Neutrophil (primary cell): ENCODE measurements at regions not wholly inside any gene's neighbourhood (a gene's known extent, or its start where the extent isn't known, plus 50 kb on each side); places are given as distances from the start of the nearest gene placed in this dataset.
"Not testable (repeated sequence)": the region's sequence is repeated elsewhere in the genome, so short reads cannot be mapped to it uniquely, and the experiment has no call there.

Experiments used
- H3K27ac ChIP-seq: fragments of 200-600 bp; sonication (generic); 2 replicates; pipeline ENCODE4 v1.5.1; 2016; ENCODE audit warnings: mild to moderate bottlenecking, moderate library complexity
- H3K27me3 ChIP-seq: fragments of 200-600 bp; sonication (generic); 2 replicates; pipeline ENCODE4 v1.6.0; 2016; ENCODE audit warnings: mild to moderate bottlenecking
- H3K36me3 ChIP-seq: fragments of 200-600 bp; sonication (generic); 2 replicates; pipeline ENCODE4 v1.5.1; 2017
- H3K4me1 ChIP-seq, 2 experiments: fragments of 200-600 bp in 1 of 2; sonication (generic) in 1 of 2; 1 replicate in 1 of 2; 2 replicates in 1 of 2; pipeline versions ENCODE4 v1.5.1 to v1.6.1; 2013 to 2016; ENCODE audit warnings: low read depth in 1 of 2, low read length in 1 of 2, mild to moderate bottlenecking in 1 of 2, moderate library complexity in 1 of 2; ENCODE audit not compliant: control insufficient read depth in 1 of 2, insufficient read depth in 1 of 2
- H3K4me3 ChIP-seq, 2 experiments: fragments of 200-600 bp in 1 of 2; sonication (generic) in 1 of 2; 1 replicate in 1 of 2; 2 replicates in 1 of 2; pipeline ENCODE4 v1.5.1; 2013 to 2016; ENCODE audit warnings: low read depth in 1 of 2, low read length in 1 of 2, mild to moderate bottlenecking in 1 of 2, moderate library complexity in 1 of 2
- H3K9me3 ChIP-seq: fragments of 200-600 bp; sonication (generic); 2 replicates; pipeline ENCODE4 v1.5.1; 2016
- TF ChIP-seq, protein P1 (sequence below): fragments of 200-600 bp; sonication (generic); IDR thresholded peaks from 2 replicates; pipeline ENCODE4 v1.5.1; 2016; ENCODE audit warnings: antibody characterized with exemption

- TF ChIP-seq, protein P1, sequence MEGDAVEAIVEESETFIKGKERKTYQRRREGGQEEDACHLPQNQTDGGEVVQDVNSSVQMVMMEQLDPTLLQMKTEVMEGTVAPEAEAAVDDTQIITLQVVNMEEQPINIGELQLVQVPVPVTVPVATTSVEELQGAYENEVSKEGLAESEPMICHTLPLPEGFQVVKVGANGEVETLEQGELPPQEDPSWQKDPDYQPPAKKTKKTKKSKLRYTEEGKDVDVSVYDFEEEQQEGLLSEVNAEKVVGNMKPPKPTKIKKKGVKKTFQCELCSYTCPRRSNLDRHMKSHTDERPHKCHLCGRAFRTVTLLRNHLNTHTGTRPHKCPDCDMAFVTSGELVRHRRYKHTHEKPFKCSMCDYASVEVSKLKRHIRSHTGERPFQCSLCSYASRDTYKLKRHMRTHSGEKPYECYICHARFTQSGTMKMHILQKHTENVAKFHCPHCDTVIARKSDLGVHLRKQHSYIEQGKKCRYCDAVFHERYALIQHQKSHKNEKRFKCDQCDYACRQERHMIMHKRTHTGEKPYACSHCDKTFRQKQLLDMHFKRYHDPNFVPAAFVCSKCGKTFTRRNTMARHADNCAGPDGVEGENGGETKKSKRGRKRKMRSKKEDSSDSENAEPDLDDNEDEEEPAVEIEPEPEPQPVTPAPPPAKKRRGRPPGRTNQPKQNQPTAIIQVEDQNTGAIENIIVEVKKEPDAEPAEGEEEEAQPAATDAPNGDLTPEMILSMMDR = no peak
- Histone ChIP-seq H3K27me3 (no peaks in the 10 kb centered on the region), H3K4me1 (no peaks in the 10 kb centered on the region), H3K36me3 (no peaks in the 10 kb centered on the region), H3K27ac (no peak overlapping the region), H3K4me3 (no peak overlapping the region), H3K9me3 (no peaks in the 10 kb centered on the region)
Measured at GRCh38 chr3:197404030-197404429, 105.6 kb upstream of the DLG1 start.

DNA sequence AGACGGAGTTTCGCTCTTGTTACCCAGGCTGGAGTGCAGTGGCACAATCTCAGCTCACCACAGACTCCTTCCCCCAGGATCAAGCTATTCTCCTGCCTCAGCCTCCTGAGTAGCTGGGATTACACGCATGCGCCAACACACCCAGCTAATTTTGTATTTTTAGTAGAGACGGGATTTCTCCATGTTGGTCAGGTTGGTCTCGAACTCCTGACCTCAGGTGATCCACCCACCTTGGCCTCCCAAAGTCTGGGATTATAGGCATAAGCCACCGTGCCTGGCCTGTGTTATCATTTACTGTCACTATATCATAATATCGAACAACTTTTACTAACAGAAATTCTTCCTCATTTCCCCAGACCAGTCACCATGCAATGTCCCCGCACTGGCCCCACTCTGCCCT lies 104.0 kb upstream of the DLG1 start:
- not testable (repeated sequence) for H3K27ac ChIP-seq, H3K36me3 ChIP-seq, H3K4me3 ChIP-seq, H3K27me3 ChIP-seq, H3K9me3 ChIP-seq, H3K4me1 ChIP-seq

DNA sequence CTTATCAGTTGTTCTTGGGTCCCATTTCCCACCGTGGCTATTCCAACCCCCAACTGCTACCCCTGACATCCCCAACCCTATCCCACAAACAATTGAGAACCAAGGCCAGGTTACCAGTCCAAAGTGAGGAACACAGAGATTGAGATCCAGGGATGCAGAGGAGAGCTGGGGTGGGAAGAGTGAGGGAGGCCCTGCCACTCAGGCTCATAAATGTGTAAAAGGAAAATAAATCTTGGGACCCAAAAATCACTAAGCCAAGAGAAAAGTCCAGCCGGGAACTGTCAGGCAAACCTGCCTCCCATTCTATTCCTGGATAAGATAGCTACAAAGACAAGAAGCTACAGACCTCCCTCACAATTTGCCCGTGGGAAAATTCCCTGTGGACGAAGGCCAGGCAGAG lies 101.1 kb upstream of the DLG1 start:
- H3K4me3 ChIP-seq = no peak overlapping the region
- TF ChIP-seq, protein P1 = no peak
- no peaks in the 10 kb centered on the region for H3K9me3 ChIP-seq
- no peak overlapping the region for H3K27ac ChIP-seq
- H3K4me1 ChIP-seq = no peaks in the 10 kb centered on the region
- no peaks in the 10 kb centered on the region for H3K36me3 ChIP-seq
- H3K27me3 ChIP-seq = no peaks in the 10 kb centered on the region

- Histone ChIP-seq H3K36me3 (no peaks in the 10 kb centered on the region), H3K9me3 (no peaks in the 10 kb centered on the region), H3K27me3 (no peaks in the 10 kb centered on the region), H3K4me3 (no peak overlapping the region), H3K4me1 (no peaks in the 10 kb centered on the region), H3K27ac (no peak overlapping the region)
- TF ChIP-seq, protein P1 = no peak
Measured at GRCh38 chr3:197398286-197398878, 100.0 kb upstream of the DLG1 start.

DNA sequence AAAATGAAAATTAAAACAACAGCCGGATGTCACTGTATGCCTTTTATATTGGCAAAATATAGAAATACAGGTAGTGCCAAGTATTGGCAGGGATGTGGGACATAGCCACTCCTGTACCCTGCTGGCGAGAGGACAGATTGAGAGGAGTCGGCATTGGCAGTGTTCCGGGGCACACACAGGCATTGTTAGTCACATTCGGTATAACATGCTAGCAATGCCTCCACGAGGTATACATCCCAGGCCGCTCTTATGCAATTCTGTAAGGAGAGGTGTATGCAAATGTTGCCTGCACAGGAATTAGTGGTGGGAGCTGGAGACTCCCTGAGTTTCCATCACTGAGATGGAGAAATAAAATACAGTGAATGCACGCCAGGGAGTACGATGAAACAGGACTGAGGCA lies 99.4 kb upstream of the DLG1 start:
- Histone ChIP-seq H3K27ac (no peak overlapping the region), H3K4me3 (no peak overlapping the region), H3K27me3 (no peaks in the 10 kb centered on the region), H3K4me1 (no peaks in the 10 kb centered on the region), H3K36me3 (no peaks in the 10 kb centered on the region), H3K9me3 (no peaks in the 10 kb centered on the region)
- TF ChIP-seq, protein P1 = no peak

DNA sequence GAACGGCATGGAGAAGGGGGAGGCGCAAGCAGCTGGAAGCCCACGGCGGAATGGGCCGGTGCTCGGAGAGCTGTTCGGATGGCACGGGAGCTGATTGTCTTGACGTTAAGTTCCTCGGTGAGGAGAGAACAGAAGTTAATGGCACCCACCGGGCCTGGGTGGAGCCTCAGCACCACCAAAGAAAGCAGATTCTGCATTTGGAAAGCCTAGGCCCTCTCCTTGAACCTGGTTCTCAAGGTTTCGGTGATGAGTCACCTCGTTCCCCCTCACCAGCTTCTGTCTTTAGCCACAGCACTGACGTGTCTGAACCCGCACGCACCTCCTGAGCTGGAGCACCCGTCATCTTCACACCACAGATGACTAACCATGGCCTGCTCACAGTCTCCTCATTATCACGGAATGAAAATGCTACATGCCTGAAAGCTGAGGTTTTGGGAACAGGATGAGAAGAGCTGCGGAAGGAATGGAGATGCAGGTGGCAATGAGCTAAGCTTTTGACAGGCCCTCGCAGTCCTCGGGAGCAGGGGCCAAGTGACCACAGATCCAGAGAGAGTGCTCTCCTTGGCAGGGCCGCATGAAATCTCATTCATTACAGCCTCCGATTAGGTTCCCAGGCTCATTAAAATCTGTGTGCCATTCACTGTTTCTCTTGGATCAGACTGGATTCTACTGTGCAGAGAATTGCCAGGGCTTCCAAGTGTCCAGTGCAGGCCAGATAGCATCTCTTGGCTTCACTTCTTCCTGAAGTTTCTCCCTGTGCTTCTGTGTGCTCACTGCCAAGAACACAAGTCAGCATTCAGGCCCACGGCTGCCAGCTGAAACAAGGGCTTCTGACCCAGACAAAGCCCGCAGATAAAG lies 96.3 kb upstream of the DLG1 start:
- TF ChIP-seq, protein P1 = no peak
- Histone ChIP-seq H3K27me3 (no peaks in the 10 kb centered on the region), H3K4me1 (no peaks in the 10 kb centered on the region), H3K4me3 (no peak overlapping the region), H3K9me3 (no peaks in the 10 kb centered on the region), H3K36me3 (no peaks in the 10 kb centered on the region), H3K27ac (no peak overlapping the region)

DNA sequence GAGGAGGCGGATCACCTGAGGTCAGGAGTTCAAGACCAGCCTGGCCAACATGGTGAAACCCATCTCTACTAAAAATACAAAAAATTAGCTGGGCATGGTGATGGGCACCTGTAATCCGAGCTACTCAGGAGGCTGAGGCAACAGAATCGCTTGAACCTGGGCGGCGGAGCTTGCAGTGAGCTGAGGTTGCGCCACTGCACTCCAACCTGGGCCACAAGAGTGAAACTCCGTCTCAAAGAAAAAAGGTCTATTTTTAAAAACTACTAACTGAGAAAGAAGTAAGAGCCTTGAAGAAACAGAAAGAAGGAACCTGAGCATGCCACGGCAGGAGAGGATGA lies 95.7 kb upstream of the DLG1 start:
- not testable (repeated sequence) for H3K9me3 ChIP-seq, H3K27me3 ChIP-seq, H3K4me3 ChIP-seq, H3K27ac ChIP-seq, H3K36me3 ChIP-seq, H3K4me1 ChIP-seq
